DND-41 (cell line): ENCODE measurements at regions not wholly inside any gene's neighbourhood (a gene's known extent, or its start where the extent isn't known, plus 50 kb on each side); places are given as distances from the start of the nearest gene placed in this dataset.

Experiments used
- ATAC-seq: fragments of 200-7000 bp; cut with Tn5 transposase; 3 replicates; pipeline ENCODE4 v1.9.1; 2021; ENCODE audit warnings: low read depth; ENCODE audit not compliant: insufficient read depth
- DNase-seq: peaks from one replicate; pipeline ENCODE4 v3.0.0-alpha.2; 2020
- H2AFZ ChIP-seq: 2 replicates; pipeline ENCODE4 v1.6.0; 2012; ENCODE audit warnings: low read depth, low read length
- H3K27ac ChIP-seq: 2 replicates; pipeline ENCODE4 v1.5.1; 2012; ENCODE audit warnings: low read length, inconsistent platforms
- H3K27me3 ChIP-seq: fragments of 200-600 bp; sonication (generic); 2 replicates; pipeline ENCODE4 v1.6.0; 2012; ENCODE audit warnings: low read length, mild to moderate bottlenecking, inconsistent platforms; ENCODE audit not compliant: insufficient read depth, poor library complexity
- H3K36me3 ChIP-seq: 2 replicates; pipeline ENCODE4 v1.5.1; 2012; ENCODE audit warnings: low read length, inconsistent platforms; ENCODE audit not compliant: insufficient read depth
- H3K4me1 ChIP-seq: 2 replicates; pipeline ENCODE4 v1.5.1; 2012; ENCODE audit warnings: mild to moderate bottlenecking, low read length; ENCODE audit not compliant: insufficient read depth
- H3K4me2 ChIP-seq: 2 replicates; pipeline ENCODE4 v1.6.0; 2012; ENCODE audit warnings: mild to moderate bottlenecking, moderate library complexity, low read length, inconsistent platforms; ENCODE audit not compliant: insufficient read depth
- H3K4me3 ChIP-seq, 2 experiments: fragments of 200-600 bp in 1 of 2; shearing (Covaris generic) in 1 of 2; 2 replicates each; pipeline ENCODE4 v1.5.1; 2012 to 2016; ENCODE audit warnings: inconsistent platforms in 2 of 2, low read length in 2 of 2, mild to moderate bottlenecking in 2 of 2, low read depth in 1 of 2, moderate library complexity in 1 of 2
- H3K79me2 ChIP-seq: 2 replicates; pipeline ENCODE4 v1.6.0; 2012; ENCODE audit warnings: low read length, inconsistent platforms; ENCODE audit not compliant: insufficient read depth
- H3K9ac ChIP-seq: 2 replicates; pipeline ENCODE4 v1.6.0; 2012; ENCODE audit warnings: low read depth, mild to moderate bottlenecking, inconsistent platforms, low read length, moderate library complexity
- H3K9me3 ChIP-seq: 2 replicates; pipeline ENCODE4 v1.5.1; 2012; ENCODE audit warnings: low read length, moderate library complexity, mild to moderate bottlenecking, inconsistent platforms; ENCODE audit not compliant: insufficient read depth, severe bottlenecking
- H4K20me1 ChIP-seq: 2 replicates; pipeline ENCODE4 v1.6.0; 2012; ENCODE audit warnings: low read length; ENCODE audit not compliant: insufficient read depth
- CTCF ChIP-seq: IDR thresholded peaks from 2 replicates; pipeline ENCODE4 v1.5.1; 2012; ENCODE audit warnings: borderline replicate concordance, low read length, moderate library complexity, mild to moderate bottlenecking; ENCODE audit not compliant: poor library complexity, severe bottlenecking; ENCODE audit errors: extremely low read depth
- EZH2 ChIP-seq: IDR thresholded peaks from 3 replicates; pipeline ENCODE4 v1.6.1; 2012; ENCODE audit warnings: borderline replicate concordance, low read depth, mild to moderate bottlenecking, moderate library complexity, low read length, inconsistent platforms; ENCODE audit not compliant: severe bottlenecking

- Histone ChIP-seq H3K36me3 (no peaks in the 10 kb centered on the region), H3K9ac (no peak overlapping the region), H4K20me1 (no peaks in the 10 kb centered on the region), H3K9me3 (peaks cover 5% of the 10 kb centered on the region), H3K4me2 (no peak overlapping the region), H3K4me3 (no peak overlapping the region), H3K79me2 (no peaks in the 10 kb centered on the region), H3K4me1 (no peaks in the 10 kb centered on the region), H3K27me3 (no peaks in the 10 kb centered on the region), H3K27ac (no peak overlapping the region), H2AFZ (no peak overlapping the region)
- no peak for ATAC-seq
- DNase-seq, result no peak
- TF ChIP-seq EZH2 (no peak), CTCF (no peak)
These were observed 120.3 kb upstream of the MOCS1 start for GRCh38 chr6:40054602-40055001.

GRCh38 chr6:40054186-40054585 is 119.9 kb upstream of the MOCS1 start:
- Histone ChIP-seq H3K4me3 (no peak overlapping the region), H3K4me1 (no peaks in the 10 kb centered on the region), H3K9ac (no peak overlapping the region), H3K79me2 (no peaks in the 10 kb centered on the region), H2AFZ (no peak overlapping the region), H3K27ac (no peak overlapping the region), H3K4me2 (no peak overlapping the region), H3K36me3 (no peaks in the 10 kb centered on the region), H3K9me3 (peaks cover 5% of the 10 kb centered on the region), H4K20me1 (no peaks in the 10 kb centered on the region), H3K27me3 (no peaks in the 10 kb centered on the region)
- TF ChIP-seq EZH2 (no peak), CTCF (no peak)
- DNase-seq (no peak), ATAC-seq (no peak)

GRCh38 chr6:40049128-40049527 is 114.9 kb upstream of the MOCS1 start:
- no peak overlapping the region for H3K27ac ChIP-seq

More at GRCh38 chr6:40049128-40049527, 114.9 kb upstream of the MOCS1 start:
- H3K79me2 ChIP-seq, result no peaks in the 10 kb centered on the region
- no peak for DNase-seq
- H4K20me1 ChIP-seq, result no peaks in the 10 kb centered on the region
- no peak overlapping the region for H3K9ac ChIP-seq
- H3K36me3 ChIP-seq, result no peaks in the 10 kb centered on the region
- H3K4me2 ChIP-seq, result no peak overlapping the region
- H2AFZ ChIP-seq, result no peak overlapping the region
- no peak overlapping the region for H3K4me3 ChIP-seq
- H3K27me3 ChIP-seq, result no peaks in the 10 kb centered on the region
- H3K4me1 ChIP-seq, result no peaks in the 10 kb centered on the region
- H3K9me3 ChIP-seq, result peaks cover 10% of the 10 kb centered on the region
- TF ChIP-seq CTCF, result no peak
- TF ChIP-seq EZH2, result no peak
- ATAC-seq, result no peak
